ENCODE measurements at regions not wholly inside any gene's neighbourhood (a gene's known extent, or its start where the extent isn't known, plus 50 kb on each side); places are given as distances from the start of the nearest gene placed in this dataset.
"Not testable (repeated sequence)": the region's sequence is repeated elsewhere in the genome, so short reads cannot be mapped to it uniquely, and the experiment has no call there.

- Histone ChIP-seq H3K4me1 (ENCODE audit: control insufficient read depth, insufficient read depth, low read length, poor library complexity, severe bottlenecking) (no peaks in the 10 kb centered on the region), H3K36me3 (ENCODE audit: control insufficient read depth, insufficient read depth, low read length) (no peaks in the 10 kb centered on the region), H3K4me3 (ENCODE audit: extremely low read depth, insufficient read depth, low read length, poor library complexity, severe bottlenecking) (no peak overlapping the region), H3K9me3 (ENCODE audit: control insufficient read depth, low read length) (no peaks in the 10 kb centered on the region), H3K27ac (ENCODE audit: low read depth, low read length, severe bottlenecking) (peak overlapping the region; percentile 26)
- 83% methylated on average over 1 of the region's 1 CpG; no CpG with 5 or more reads in 1 of the 2 experiments for WGBS, 2 experiments (ENCODE audit: insufficient coverage in 2 of 2)
These were observed 1292.8 kb downstream of the DSC3 start for GRCh38 chr18:29749704-29750103.

DNA sequence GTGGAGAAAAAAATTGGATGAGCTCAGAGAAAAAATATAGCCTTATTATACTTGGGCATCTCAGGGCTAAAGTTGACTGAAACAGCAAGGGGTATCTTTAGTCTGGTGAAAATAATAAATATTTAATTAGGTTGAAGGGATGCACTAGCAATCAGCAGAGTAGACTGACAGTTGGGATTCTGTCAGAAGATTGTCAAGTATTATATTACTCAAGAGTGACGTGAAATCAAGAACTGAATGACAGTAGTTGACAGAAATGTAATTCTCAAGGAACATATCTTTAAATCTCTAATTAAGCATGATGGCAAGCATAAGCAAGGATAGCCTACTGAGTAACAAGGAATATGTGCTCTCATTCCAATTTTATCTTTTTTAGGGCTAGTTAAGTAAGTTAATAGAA is 1301.1 kb downstream of the DSC3 start:
- no peak overlapping the region for H3K27ac ChIP-seq (ENCODE audit: low read depth, low read length, severe bottlenecking)
- H3K9me3 ChIP-seq (ENCODE audit: control insufficient read depth, low read length) = no peaks in the 10 kb centered on the region
- no CpG with 5 or more reads among the region's 1 CpG for whole genome bisulfite sequencing, 2 experiments (ENCODE audit: insufficient coverage in 2 of 2)
- H3K36me3 ChIP-seq (ENCODE audit: control insufficient read depth, insufficient read depth, low read length) = no peaks in the 10 kb centered on the region
- no peak overlapping the region for H3K4me3 ChIP-seq (ENCODE audit: extremely low read depth, insufficient read depth, low read length, poor library complexity, severe bottlenecking)
- no peaks in the 10 kb centered on the region for H3K4me1 ChIP-seq (ENCODE audit: control insufficient read depth, insufficient read depth, low read length, poor library complexity, severe bottlenecking)

DNA sequence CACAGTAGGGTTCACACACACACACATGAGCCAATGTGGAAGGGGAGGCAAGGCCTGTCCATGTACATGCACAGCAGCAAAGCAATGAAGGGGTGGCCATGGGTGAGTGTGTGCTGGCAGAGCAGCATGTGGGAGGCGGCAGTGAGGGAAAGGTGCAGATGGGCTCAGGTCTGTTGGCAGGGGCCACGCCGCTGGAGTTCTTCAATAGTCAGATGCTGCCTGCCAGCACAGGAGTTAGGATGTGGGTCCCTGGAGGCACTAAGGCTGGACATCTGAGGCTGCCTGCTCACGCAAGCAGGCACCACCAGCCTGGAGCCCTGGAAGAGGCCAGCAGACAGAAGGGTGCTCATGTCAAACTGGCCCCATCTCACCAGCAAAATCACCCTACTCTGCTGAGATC is 1304.9 kb downstream of the DSC3 start:
- WGBS, 2 experiments (ENCODE audit: insufficient coverage in 2 of 2) = 94 to 100% methylated on average over 3 to 4 of the region's 4 CpGs
- Histone ChIP-seq H3K4me3 (ENCODE audit: extremely low read depth, insufficient read depth, low read length, poor library complexity, severe bottlenecking) (no peak overlapping the region), H3K9me3 (ENCODE audit: control insufficient read depth, low read length) (no peaks in the 10 kb centered on the region), H3K4me1 (ENCODE audit: control insufficient read depth, insufficient read depth, low read length, poor library complexity, severe bottlenecking) (no peaks in the 10 kb centered on the region), H3K36me3 (ENCODE audit: control insufficient read depth, insufficient read depth, low read length) (no peaks in the 10 kb centered on the region), H3K27ac (ENCODE audit: low read depth, low read length, severe bottlenecking) (no peak overlapping the region)

DNA sequence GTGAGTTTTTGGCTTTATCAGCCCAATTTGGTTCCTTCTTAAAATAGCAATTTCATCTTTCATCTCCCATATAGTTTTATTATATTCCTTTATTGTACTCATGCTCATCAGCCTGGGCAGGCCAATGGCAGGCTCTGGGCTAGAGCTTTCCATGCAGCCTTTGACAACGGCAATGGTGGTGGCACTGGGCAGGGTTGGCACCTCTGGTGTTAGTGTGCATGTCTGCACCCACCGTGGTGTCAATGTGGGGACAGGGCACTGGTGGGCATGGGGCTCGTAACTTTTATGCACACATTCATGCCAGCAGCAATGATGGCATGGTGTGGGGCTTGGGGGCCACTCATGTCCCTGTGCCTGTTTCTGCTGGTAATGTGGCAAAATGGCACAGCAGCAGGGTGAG is 1305.4 kb downstream of the DSC3 start:
- Histone ChIP-seq H3K4me1 (ENCODE audit: control insufficient read depth, insufficient read depth, low read length, poor library complexity, severe bottlenecking) (no peaks in the 10 kb centered on the region), H3K9me3 (ENCODE audit: control insufficient read depth, low read length) (no peaks in the 10 kb centered on the region), H3K27ac (ENCODE audit: low read depth, low read length, severe bottlenecking) (no peak overlapping the region), H3K36me3 (ENCODE audit: control insufficient read depth, insufficient read depth, low read length) (no peaks in the 10 kb centered on the region), H3K4me3 (ENCODE audit: extremely low read depth, insufficient read depth, low read length, poor library complexity, severe bottlenecking) (no peak overlapping the region)
- 92 to 100% methylated on average over 2 of the region's 3 CpGs for WGBS, 2 experiments (ENCODE audit: insufficient coverage in 2 of 2)

DNA sequence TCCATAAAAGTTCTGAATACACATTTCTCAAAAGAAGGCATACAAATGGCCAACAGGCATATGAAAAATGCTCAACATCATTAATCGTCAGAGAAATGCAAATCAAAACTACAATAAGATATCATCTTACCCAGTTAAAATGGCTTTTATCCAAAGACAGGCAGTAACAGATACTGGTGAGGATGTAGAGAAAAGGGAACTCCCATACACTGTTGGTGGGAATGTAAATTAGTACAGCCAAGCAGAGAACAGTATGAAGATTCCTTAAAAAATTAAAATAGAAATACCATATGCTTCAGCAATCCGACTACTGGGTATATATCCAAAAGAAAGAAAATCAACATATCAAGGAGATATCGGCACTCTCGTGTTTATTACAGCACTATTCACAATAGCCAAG is 1312.5 kb downstream of the DSC3 start:
- Histone ChIP-seq H3K4me3 (ENCODE audit: extremely low read depth, insufficient read depth, low read length, poor library complexity, severe bottlenecking) (no peak overlapping the region), H3K36me3 (ENCODE audit: control insufficient read depth, insufficient read depth, low read length) (no peaks in the 10 kb centered on the region), H3K27ac (ENCODE audit: low read depth, low read length, severe bottlenecking) (no peak overlapping the region), H3K9me3 (ENCODE audit: control insufficient read depth, low read length) (no peaks in the 10 kb centered on the region), H3K4me1 (ENCODE audit: control insufficient read depth, insufficient read depth, low read length, poor library complexity, severe bottlenecking) (no peaks in the 10 kb centered on the region)
- 83% methylated on average over 1 of the region's 4 CpGs; no CpG with 5 or more reads in 1 of the 2 experiments for WGBS, 2 experiments (ENCODE audit: insufficient coverage in 2 of 2)

DNA sequence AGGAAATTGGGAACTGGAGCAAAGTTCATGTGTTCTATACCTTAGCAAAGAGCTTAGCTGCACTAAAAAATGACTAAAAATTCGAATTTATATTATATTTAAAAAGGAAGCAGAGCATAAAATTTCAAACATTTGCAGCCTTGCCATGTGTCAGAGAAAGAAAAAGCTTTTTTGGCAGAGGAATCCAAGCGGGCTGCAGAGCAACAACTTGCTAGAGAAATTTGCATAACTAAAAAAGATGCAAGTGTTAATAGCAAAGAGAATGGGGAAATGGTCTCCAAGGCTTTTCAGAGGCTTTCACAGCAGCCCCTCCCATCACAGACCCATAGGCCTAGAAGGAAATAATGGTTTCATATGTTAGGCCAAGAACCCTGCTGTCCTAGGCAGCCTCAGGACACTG is 1315.9 kb downstream of the DSC3 start:
- WGBS, 2 experiments (ENCODE audit: insufficient coverage in 2 of 2) = 50% methylated on average over 1 of the region's 2 CpGs; no CpG with 5 or more reads in 1 of the 2 experiments
- no peak overlapping the region for H3K27ac ChIP-seq (ENCODE audit: low read depth, low read length, severe bottlenecking)
- no peaks in the 10 kb centered on the region for H3K4me1 ChIP-seq (ENCODE audit: control insufficient read depth, insufficient read depth, low read length, poor library complexity, severe bottlenecking)
- no peak overlapping the region for H3K4me3 ChIP-seq (ENCODE audit: extremely low read depth, insufficient read depth, low read length, poor library complexity, severe bottlenecking)
- H3K36me3 ChIP-seq (ENCODE audit: control insufficient read depth, insufficient read depth, low read length) = no peaks in the 10 kb centered on the region
- no peaks in the 10 kb centered on the region for H3K9me3 ChIP-seq (ENCODE audit: control insufficient read depth, low read length)

GRCh38 chr18:29723486-29723885 is 1319.1 kb downstream of the DSC3 start:
- not testable (repeated sequence) for H3K36me3 ChIP-seq (ENCODE audit: control insufficient read depth, insufficient read depth, low read length); H3K4me3 ChIP-seq (ENCODE audit: extremely low read depth, insufficient read depth, low read length, poor library complexity, severe bottlenecking); H3K4me1 ChIP-seq (ENCODE audit: control insufficient read depth, insufficient read depth, low read length, poor library complexity, severe bottlenecking); H3K27ac ChIP-seq (ENCODE audit: low read depth, low read length, severe bottlenecking); H3K9me3 ChIP-seq (ENCODE audit: control insufficient read depth, low read length)
- WGBS, 2 experiments (ENCODE audit: insufficient coverage in 2 of 2) = 95% methylated on average over 15 of the region's 21 CpGs; no CpG with 5 or more reads in 1 of the 2 experiments

DNA sequence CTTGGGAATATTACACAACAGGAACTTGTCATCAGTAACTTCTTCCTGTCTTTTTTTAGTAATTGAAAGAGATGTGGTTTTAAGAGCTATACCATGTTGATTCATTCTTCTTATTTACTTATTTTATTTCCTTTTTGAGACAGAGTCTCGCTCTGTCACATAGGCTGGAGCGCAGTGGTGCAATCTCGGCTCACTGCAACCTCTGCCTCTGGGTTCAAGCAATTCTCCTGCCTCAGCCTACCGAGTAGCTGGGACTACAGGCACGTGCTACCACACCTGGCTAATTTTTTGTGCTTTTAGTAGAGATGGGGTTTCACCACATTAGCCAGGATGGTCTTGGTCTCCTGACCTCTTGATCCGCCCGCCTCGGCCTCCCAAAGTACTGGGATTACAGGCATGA is 1326.6 kb downstream of the DSC3 start:
- H3K9me3 ChIP-seq (ENCODE audit: control insufficient read depth, low read length); H3K4me1 ChIP-seq (ENCODE audit: control insufficient read depth, insufficient read depth, low read length, poor library complexity, severe bottlenecking); H3K27ac ChIP-seq (ENCODE audit: low read depth, low read length, severe bottlenecking); H3K4me3 ChIP-seq (ENCODE audit: extremely low read depth, insufficient read depth, low read length, poor library complexity, severe bottlenecking); H3K36me3 ChIP-seq (ENCODE audit: control insufficient read depth, insufficient read depth, low read length): not testable (repeated sequence)
- 94 to 98% methylated on average over 4 to 5 of the region's 8 CpGs for WGBS, 2 experiments (ENCODE audit: insufficient coverage in 2 of 2)

DNA sequence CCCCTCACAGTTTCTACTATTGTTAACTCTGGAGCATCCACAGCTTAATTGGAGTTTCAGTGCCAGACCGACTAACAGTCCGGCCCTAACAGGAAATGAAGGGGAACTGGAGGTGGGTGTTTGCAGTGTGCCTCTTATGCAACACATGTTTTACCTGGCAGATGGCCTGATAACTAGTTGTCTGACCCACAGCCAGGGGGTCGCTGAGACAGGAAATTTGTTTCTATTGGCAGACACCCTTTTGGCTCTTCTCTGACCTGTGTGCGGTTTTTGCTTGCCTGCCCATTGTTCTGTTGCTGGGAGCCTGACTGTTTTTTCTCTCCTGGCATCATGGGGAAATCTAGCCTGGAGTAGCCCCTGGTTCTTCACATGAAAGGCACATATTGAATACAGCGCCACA is 1329.8 kb downstream of the DSC3 start:
- 93% methylated on average over 5 of the region's 5 CpGs for WGBS, 2 experiments (ENCODE audit: insufficient coverage in 2 of 2)
- no peaks in the 10 kb centered on the region for H3K9me3 ChIP-seq (ENCODE audit: control insufficient read depth, low read length)
- H3K4me3 ChIP-seq (ENCODE audit: extremely low read depth, insufficient read depth, low read length, poor library complexity, severe bottlenecking) = no peak overlapping the region
- H3K4me1 ChIP-seq (ENCODE audit: control insufficient read depth, insufficient read depth, low read length, poor library complexity, severe bottlenecking) = no peaks in the 10 kb centered on the region
- no peaks in the 10 kb centered on the region for H3K36me3 ChIP-seq (ENCODE audit: control insufficient read depth, insufficient read depth, low read length)
- H3K27ac ChIP-seq (ENCODE audit: low read depth, low read length, severe bottlenecking) = no peak overlapping the region

- Histone ChIP-seq H3K4me1 (ENCODE audit: control insufficient read depth, insufficient read depth, low read length, poor library complexity, severe bottlenecking) (no peaks in the 10 kb centered on the region), H3K9me3 (ENCODE audit: control insufficient read depth, low read length) (no peaks in the 10 kb centered on the region), H3K36me3 (ENCODE audit: control insufficient read depth, insufficient read depth, low read length) (no peaks in the 10 kb centered on the region), H3K27ac (ENCODE audit: low read depth, low read length, severe bottlenecking) (no peak overlapping the region), H3K4me3 (ENCODE audit: extremely low read depth, insufficient read depth, low read length, poor library complexity, severe bottlenecking) (no peak overlapping the region)
- WGBS, 2 experiments (ENCODE audit: insufficient coverage in 2 of 2) = 82 to 89% methylated on average over 8 of the region's 8 CpGs
These were observed 1330.6 kb downstream of the DSC3 start for GRCh38 chr18:29711932-29712331.

DNA sequence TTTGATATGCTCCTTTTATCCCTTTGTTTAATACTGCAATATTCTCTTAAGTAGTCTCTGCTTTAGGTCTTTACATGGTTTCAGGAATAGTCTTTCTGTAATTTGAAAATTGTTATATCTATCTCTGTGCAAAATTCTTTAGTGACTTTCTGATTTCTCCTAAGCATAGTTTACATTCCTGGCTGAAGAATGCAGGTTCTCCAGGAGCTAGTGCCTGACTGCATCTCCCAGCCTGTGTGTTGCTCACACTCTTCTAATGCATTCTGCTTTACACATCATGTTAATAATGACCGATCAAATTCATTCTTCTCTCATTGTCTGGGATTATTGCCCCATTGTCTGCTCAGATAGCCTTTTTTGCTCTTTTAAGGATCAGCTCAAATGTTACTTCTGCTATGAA is 1349.2 kb downstream of the DSC3 start:
- 71 to 94% methylated on average over 1 of the region's 1 CpG for WGBS, 2 experiments (ENCODE audit: insufficient coverage in 2 of 2)
- Histone ChIP-seq H3K27ac (ENCODE audit: low read depth, low read length, severe bottlenecking) (no peak overlapping the region), H3K36me3 (ENCODE audit: control insufficient read depth, insufficient read depth, low read length) (no peaks in the 10 kb centered on the region), H3K9me3 (ENCODE audit: control insufficient read depth, low read length) (no peaks in the 10 kb centered on the region), H3K4me3 (ENCODE audit: extremely low read depth, insufficient read depth, low read length, poor library complexity, severe bottlenecking) (no peak overlapping the region), H3K4me1 (ENCODE audit: control insufficient read depth, insufficient read depth, low read length, poor library complexity, severe bottlenecking) (no peaks in the 10 kb centered on the region)
